ENCODE measurements at regions not wholly inside any gene's neighbourhood (a gene's known extent, or its start where the extent isn't known, plus 50 kb on each side); places are given as distances from the start of the nearest gene placed in this dataset.

DNA sequence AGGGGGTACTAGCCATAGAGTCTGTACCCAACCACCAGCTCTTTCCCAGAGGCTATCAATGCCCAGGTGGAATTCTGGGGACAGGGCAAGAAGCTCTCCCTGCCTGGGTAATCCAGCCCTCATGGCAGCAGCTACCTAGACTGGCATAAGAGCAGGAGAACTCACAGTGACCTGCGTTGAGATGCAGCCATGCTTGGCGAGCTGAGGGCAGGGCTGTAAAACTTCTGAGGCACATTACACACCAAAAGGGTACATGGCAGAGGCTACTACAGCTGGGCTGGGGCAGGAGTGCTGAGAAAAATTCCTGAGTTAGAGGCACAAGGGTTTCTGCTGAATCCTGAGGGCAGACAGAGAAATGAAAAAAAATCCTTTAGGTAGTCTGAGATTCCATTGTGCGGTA lies 927.9 kb upstream of the B3GALT2 start:
- H3K27me3 Mint-ChIP-seq, result no peaks in the 10 kb centered on the region
- no peak overlapping the region for H3K4me3 Mint-ChIP-seq
- ATAC-seq, result no peak
- no peaks in the 10 kb centered on the region for H3K4me1 Mint-ChIP-seq
- no peak overlapping the region for H3K27ac Mint-ChIP-seq
- H3K9me3 Mint-ChIP-seq, result peaks cover 0 to 5% of the 10 kb centered on the region in 2 donors
- DNase-seq, result no peak

DNA sequence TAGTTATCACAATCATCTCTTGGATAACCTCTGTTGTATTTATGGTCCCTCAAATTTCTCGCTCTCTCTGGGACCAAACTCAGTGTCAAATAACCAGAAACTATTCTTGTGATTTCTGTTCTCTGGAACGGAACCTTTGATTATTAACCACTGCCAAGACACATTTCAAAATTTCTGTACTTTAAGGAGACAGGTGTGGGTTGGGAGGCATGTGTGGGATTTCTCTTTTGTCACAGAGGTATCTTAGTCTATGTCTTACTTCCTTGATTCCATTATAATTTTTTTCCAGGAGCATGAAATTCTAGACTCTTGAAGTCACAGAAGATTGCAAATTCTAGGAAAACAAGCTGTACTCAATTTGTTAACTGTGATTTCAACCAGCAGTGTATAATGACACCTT lies 919.0 kb upstream of the B3GALT2 start:
- DNase-seq (no peak), ATAC-seq (no peak)
- peaks cover 0 to 5% of the 10 kb centered on the region in 2 donors for H3K9me3 Mint-ChIP-seq
- H3K27me3 Mint-ChIP-seq, result no peaks in the 10 kb centered on the region
- peaks cover 8% of the 10 kb centered on the region for H3K4me1 Mint-ChIP-seq
- H3K4me3 Mint-ChIP-seq, result no peak overlapping the region
- no peak overlapping the region for H3K27ac Mint-ChIP-seq

DNA sequence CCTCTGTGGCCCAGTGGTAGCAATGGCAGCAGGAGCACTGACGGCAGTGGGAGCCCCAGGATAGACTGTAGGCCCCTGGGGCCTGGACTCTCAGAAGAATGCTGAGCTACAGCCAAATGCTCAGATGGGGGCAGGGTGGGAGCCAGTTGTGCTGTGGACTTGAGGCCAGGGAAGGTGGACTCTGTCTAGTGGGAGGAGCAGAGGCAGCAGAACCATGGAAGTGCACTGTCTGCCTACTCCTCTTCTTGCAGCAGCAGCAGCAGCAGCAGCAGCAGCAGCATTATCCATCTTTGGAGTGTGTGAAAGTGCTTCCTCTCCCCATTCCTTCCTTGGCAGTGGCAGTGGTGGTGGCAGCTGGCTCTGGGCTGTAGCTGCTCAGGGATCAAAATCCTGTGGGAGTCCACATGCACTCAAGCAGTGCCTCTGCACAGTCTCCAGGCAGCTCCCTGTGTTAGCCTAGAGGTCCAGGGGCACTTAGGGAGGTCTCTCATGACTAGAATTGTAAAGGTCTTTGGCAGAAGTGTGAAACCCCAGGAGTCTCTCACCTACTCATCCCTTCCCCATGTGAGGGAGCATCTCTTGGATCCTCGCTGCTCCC lies 917.9 kb upstream of the B3GALT2 start:
- H3K4me3 Mint-ChIP-seq, result no peak overlapping the region
- no peak overlapping the region for H3K27ac Mint-ChIP-seq
- DNase-seq, result no peak
- H3K27me3 Mint-ChIP-seq, result no peaks in the 10 kb centered on the region
- peak; percentile 23 for ATAC-seq
- H3K4me1 Mint-ChIP-seq, result peaks cover 8% of the 10 kb centered on the region
- H3K9me3 Mint-ChIP-seq, result no peaks in the 10 kb centered on the region

DNA sequence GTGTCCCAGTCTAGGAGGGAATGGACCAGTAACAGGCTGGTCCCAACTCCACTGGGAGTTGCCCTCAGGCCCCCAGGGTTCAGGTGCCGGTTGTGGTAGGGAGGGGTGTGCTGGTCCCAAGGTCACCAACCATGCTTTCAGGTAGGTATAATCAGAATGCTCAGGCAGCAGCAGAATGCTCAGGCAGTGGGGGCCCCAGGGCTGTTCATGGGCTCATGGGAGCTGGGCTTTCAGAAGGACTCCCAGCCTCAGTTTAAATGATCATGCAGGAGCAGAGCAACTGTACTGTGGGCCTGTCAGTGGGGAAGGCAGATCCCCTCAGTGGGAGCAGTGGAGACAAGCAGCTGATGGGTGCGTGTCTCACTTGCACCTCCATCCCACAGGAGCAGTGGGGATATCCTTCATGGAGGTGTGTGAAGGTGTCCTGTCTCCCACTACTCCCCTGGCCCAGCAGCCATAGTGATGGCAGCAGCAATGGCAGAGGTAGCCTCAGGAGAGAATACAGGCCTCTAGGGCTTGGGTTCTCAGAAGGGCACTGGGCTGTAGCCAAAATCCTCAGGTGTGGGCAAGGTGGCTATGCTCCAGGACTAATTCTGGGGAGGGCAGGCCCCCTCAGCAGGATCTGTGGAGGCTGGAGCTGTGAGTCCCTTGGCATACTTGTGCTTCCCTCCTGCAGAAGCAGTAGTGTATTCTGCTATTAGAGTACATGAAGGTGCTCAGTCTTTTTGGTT lies 917.3 kb upstream of the B3GALT2 start:
- Mint-ChIP-seq H3K27me3 (no peaks in the 10 kb centered on the region), H3K9me3 (no peaks in the 10 kb centered on the region), H3K4me1 (peaks cover 8% of the 10 kb centered on the region), H3K4me3 (no peak overlapping the region), H3K27ac (peak overlapping the region in 1 of 2 donors; percentile 54)
- peak; percentile 40 for ATAC-seq
- DNase-seq, result no peak

DNA sequence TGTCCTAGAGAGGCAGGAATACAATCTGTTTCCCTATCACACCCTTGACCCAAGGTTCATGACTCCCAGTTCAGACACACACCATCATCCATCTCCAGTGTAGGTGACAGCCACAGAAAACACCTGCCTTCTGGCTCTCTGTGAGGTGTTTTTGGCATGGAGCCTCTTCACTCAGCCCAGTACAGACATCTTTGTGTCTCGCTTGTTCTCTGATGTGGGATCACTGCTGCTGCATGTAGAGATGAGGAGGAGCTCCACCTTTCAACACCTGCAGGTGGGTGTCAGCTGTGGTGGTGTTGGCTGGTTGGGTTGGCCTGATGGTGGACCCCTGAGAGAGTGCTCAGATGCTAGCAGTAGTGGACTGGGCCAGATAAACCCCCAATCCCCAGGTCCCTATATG lies 916.7 kb upstream of the B3GALT2 start:
- Mint-ChIP-seq H3K9me3 (no peaks in the 10 kb centered on the region), H3K4me1 (peaks cover 8% of the 10 kb centered on the region), H3K27ac (no peak overlapping the region), H3K4me3 (no peak overlapping the region), H3K27me3 (no peaks in the 10 kb centered on the region)
- no peak for DNase-seq
- ATAC-seq, result no peak

DNA sequence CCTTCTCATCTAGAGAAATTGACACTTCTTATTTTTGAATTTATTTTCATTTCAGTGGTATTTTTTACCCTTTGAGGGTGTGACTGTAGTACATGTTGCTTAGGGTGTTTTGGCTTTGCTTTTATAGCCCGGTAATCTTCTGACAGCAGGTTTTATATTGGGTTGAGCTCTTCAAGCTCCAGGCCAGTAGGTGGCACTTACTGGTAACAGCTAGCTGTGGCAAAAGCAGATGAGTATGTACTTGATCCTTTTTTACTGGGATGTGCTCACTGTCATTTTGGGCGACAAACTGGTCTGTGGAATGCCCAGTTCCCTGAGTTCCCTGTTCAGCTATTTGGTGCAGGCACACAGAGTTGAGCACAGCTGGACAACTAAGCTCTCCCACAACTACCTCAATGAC lies 916.2 kb upstream of the B3GALT2 start:
- peaks cover 8% of the 10 kb centered on the region for H3K4me1 Mint-ChIP-seq
- no peaks in the 10 kb centered on the region for H3K9me3 Mint-ChIP-seq
- DNase-seq (no peak), ATAC-seq (no peak)
- no peak overlapping the region for H3K27ac Mint-ChIP-seq
- no peaks in the 10 kb centered on the region for H3K27me3 Mint-ChIP-seq
- no peak overlapping the region for H3K4me3 Mint-ChIP-seq

DNA sequence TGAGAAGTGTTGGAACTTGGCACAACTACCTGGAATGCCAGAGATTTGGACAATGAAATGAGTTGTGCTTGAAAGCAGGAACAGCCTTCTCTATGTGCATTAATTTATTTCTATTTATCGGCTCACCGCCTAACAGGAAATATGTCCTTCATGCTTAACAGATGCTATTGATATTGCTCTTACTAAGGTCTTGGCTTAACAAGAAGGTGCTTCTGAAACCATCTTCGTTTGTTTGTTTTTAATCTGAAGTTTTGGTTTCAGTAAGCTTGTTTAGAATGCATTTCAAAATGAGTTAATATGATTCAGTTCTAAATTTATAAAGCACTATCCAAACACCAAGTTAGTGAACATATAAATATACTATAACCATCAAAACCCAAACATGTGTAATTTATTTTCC lies 898.3 kb upstream of the B3GALT2 start:
- DNase-seq (no peak), ATAC-seq (no peak)
- H3K27ac Mint-ChIP-seq, result no peak overlapping the region
- H3K4me3 Mint-ChIP-seq, result no peak overlapping the region
- no peaks in the 10 kb centered on the region for H3K27me3 Mint-ChIP-seq
- peaks cover 6% of the 10 kb centered on the region for H3K4me1 Mint-ChIP-seq
- H3K9me3 Mint-ChIP-seq, result peaks cover 0 to 4% of the 10 kb centered on the region in 2 donors

DNA sequence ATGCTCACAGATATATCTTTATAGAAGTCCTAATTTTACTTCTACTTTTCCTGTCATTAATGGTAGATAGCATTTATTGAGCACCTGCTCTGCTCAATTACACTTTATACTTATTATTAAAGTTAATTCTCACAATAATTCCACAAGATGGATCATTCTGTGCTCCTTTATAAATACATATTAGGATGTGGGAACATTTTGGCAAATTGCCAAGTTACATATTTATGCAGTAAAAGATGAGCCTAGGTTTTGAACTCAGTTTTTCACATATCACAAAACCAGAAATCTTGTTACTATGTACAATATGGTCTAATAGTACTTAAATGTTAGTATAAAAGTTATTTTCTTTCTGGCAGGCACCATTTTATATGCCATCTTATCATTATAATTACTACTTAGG lies 895.0 kb upstream of the B3GALT2 start:
- Mint-ChIP-seq H3K4me1 (no peaks in the 10 kb centered on the region), H3K27ac (no peak overlapping the region), H3K4me3 (no peak overlapping the region), H3K27me3 (no peaks in the 10 kb centered on the region), H3K9me3 (peaks cover 5 to 7% of the 10 kb centered on the region in 2 donors)
- ATAC-seq, result no peak
- DNase-seq, result no peak

DNA sequence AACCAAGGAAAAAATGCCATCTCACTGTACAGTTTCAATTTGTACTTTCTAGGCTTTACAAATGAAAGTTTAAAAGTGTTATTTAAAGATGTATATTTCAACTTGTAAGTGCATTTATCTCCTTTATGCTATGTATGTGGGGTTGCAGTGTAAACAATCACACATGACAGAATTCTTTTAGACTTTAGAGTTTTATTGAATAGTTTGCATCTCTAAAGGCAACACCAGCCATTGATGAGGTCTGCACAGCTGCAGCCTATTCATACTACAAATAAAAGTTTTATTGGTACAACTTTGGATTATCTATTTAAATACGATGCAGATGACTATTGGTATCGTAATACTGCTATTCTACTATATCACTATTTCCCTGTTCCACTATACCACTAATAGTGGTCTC lies 894.4 kb upstream of the B3GALT2 start:
- Mint-ChIP-seq H3K27me3 (no peaks in the 10 kb centered on the region), H3K4me1 (no peaks in the 10 kb centered on the region), H3K27ac (no peak overlapping the region), H3K4me3 (no peak overlapping the region), H3K9me3 (peaks cover 4 to 5% of the 10 kb centered on the region in 2 donors)
- ATAC-seq (no peak), DNase-seq (no peak)

DNA sequence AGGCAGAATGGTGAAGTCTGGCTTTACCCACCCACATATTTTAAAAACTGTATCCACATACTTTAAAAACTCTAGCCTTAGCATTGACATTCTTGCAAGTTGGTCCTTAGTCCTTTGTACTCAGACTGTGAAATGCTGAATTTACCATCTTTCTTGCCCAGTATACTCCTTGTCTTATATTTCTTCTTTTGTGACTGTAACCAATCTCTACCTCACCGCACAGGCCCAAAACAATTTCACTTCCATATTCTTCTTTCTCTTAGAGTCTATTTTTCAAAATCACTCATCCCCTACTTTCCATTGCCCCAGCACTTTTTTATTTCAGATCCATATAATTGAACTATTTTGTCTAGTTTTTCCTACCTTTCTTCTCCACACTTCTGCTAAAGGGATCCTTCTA lies 892.4 kb upstream of the B3GALT2 start:
- Mint-ChIP-seq H3K9me3 (peaks cover 4 to 5% of the 10 kb centered on the region in 2 donors), H3K4me3 (no peak overlapping the region), H3K27me3 (no peaks in the 10 kb centered on the region), H3K27ac (no peak overlapping the region), H3K4me1 (no peaks in the 10 kb centered on the region)
- ATAC-seq (no peak), DNase-seq (no peak)

DNA sequence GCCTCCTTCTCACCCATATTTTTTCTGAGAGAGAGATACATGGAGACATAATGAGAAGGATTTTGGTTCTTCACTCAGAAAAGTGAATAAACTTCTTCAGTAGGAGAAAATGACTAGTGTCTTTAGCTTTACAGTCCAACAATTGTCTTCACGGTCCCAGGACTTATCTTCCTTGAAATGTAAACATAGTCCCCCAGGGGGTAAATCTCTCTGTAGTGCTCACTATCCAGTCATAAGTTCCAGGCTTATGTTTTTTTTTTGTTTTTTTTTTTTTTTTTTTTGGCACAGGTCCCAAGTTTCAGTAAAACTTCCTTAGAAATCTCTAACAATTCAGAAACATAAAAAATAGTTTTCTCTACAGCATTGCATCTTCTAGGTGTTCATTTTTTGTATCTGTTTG lies 890.2 kb upstream of the B3GALT2 start:
- Mint-ChIP-seq H3K27ac (no peak overlapping the region), H3K4me3 (no peak overlapping the region), H3K4me1 (no peaks in the 10 kb centered on the region), H3K9me3 (peaks cover 4 to 5% of the 10 kb centered on the region in 2 donors), H3K27me3 (no peaks in the 10 kb centered on the region)
- ATAC-seq, result no peak
- DNase-seq, result no peak

DNA sequence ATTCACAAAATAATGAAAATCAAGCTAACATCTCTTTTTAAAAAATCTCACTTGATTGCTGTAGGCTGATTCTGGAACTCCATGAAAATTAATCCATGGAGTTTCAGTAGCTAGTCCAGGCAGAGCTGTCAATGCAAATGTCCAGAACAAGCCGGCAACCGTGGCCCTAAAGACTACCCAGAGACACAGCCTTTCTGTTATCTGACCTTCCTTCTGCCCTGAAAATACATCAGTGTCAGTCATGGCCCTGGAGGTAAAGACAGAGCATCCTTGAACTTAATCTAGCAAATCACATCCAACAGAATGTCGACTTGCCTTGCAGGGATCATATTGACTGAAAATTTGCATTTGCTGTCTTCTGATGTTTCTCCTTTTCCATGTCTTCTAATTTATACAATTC lies 887.4 kb upstream of the B3GALT2 start:
- H3K4me3 Mint-ChIP-seq, result no peak overlapping the region
- no peak overlapping the region for H3K27ac Mint-ChIP-seq
- no peaks in the 10 kb centered on the region for H3K4me1 Mint-ChIP-seq
- DNase-seq (no peak), ATAC-seq (no peak)
- H3K27me3 Mint-ChIP-seq, result no peaks in the 10 kb centered on the region
- H3K9me3 Mint-ChIP-seq, result peaks cover 2 to 5% of the 10 kb centered on the region in 2 donors

DNA sequence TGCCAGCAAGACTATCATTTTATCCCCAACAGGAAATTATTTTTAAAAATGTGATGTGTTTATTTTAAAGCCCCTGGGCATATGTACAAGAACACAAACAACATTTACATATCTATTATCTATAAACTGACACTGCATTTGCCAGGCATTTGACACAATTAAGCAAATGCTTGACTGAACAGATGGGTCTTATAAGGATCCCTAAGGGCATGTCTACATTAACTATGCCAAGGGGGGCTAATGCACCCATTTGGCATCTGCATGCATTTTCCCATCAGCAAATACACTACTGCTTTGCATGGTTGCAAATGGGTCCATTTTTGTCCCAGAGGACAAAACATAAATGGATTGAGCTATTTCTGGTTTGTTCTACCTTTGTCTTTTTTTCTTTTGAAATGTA lies 884.8 kb upstream of the B3GALT2 start:
- ATAC-seq, result no peak

DNA sequence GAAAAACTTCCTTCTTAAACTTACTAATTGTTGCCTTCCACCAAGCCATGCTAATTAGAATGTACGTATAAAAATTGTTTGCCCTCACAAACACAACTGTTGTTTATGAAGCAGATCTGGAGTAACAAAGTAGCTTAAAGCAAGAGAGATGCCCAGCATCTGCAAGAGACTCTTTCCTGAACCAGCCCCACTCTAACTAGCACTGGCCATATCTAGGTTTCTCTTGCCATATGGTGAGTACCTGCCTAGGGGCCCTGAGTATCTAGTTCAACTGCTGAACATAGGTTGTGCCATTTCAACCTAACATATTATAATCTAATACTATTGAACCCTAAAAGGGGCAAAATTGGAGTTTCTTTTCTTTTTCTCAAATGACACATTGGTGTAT lies 883.4 kb upstream of the B3GALT2 start:
- DNase-seq (no peak), ATAC-seq (no peak)
- H3K4me3 Mint-ChIP-seq, result no peak overlapping the region
- peaks cover 0 to 5% of the 10 kb centered on the region in 2 donors for H3K9me3 Mint-ChIP-seq
- no peak overlapping the region for H3K27ac Mint-ChIP-seq
- no peaks in the 10 kb centered on the region for H3K27me3 Mint-ChIP-seq
- no peaks in the 10 kb centered on the region for H3K4me1 Mint-ChIP-seq

More for the DNA sequence above, 884.8 kb upstream of the B3GALT2 start:
- Mint-ChIP-seq H3K4me3 (no peak overlapping the region), H3K27me3 (no peaks in the 10 kb centered on the region), H3K27ac (no peak overlapping the region), H3K9me3 (peaks cover 0 to 5% of the 10 kb centered on the region in 2 donors), H3K4me1 (no peaks in the 10 kb centered on the region)
- no peak for DNase-seq

DNA sequence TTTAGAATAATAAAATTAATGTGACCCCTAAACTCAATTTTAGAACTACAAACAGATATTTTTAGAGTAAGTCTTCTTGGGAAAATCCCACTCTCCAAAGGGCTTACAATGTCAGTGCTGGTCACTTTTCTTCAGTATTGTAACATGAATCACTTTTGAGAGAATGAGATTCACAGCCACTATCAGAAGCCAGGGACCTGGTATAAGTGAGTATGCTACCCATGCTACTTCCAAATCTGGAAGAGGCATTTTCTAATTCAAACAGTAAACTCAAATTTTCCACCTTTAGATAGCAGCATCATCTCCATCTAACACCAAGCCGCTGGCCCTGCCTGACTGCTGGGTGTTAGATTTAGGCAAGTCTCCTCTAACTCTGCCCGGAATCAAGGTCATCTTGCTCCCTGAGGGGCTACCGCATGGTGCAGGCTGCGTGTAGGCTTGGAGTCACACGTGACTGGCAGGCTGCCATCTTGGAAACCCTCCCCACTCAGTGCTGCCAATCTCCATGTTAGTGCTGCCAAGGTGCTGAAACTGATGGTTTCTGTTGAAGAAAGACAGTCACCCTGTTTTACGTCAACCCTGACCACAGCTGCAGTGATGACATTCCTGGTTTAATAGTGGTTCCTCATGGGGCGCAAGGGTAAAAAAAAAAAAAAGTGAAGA lies 882.9 kb upstream of the B3GALT2 start:
- H3K4me1 Mint-ChIP-seq, result no peaks in the 10 kb centered on the region
- ATAC-seq (no peak), DNase-seq (no peak)
- H3K27me3 Mint-ChIP-seq, result no peaks in the 10 kb centered on the region
- no peak overlapping the region for H3K4me3 Mint-ChIP-seq
- H3K27ac Mint-ChIP-seq, result no peak overlapping the region
- peaks cover 0 to 5% of the 10 kb centered on the region in 2 donors for H3K9me3 Mint-ChIP-seq

DNA sequence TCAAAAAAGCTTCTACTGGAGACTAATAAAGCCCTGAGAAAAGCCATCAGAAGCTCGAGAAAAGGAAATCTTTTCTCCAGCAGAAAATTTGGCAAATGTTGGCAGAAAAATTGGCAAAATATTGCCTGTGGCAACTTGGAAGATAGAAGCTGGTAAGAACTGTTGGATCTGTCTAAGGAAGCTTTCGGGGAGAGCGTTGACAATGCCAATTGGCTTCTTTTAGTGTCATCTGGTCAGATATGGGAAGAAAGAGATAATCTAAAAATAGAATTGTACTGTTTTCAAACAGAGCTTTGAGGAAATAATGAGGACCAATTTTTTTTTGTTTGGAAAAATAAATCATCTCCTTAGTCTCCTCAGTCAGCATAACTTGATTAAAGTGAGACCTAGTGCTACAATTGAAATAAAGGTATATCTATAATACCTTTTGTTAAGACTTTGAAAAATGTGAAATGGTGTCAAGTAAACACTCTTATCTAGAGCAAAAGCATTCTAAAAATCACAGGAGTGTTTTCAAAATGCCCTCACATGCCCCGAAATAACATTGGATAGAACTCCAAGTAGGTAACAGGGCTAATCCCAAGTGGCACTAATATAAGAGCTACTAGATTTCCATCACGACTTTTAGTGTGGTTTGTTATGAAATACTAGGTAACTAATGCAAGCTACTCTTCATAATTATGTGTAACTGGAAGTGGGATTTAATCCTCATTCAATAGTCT lies 882.2 kb upstream of the B3GALT2 start:
- ATAC-seq (no peak), DNase-seq (no peak)
- Mint-ChIP-seq H3K4me1 (no peaks in the 10 kb centered on the region), H3K9me3 (peaks cover 4 to 10% of the 10 kb centered on the region in 2 donors), H3K27ac (no peak overlapping the region), H3K4me3 (no peak overlapping the region), H3K27me3 (no peaks in the 10 kb centered on the region)
